ENCODE measurements at regions not wholly inside any gene's neighbourhood (a gene's known extent, or its start where the extent isn't known, plus 50 kb on each side); places are given as distances from the start of the nearest gene placed in this dataset.
"Not testable (repeated sequence)": the region's sequence is repeated elsewhere in the genome, so short reads cannot be mapped to it uniquely, and the experiment has no call there.

DNA sequence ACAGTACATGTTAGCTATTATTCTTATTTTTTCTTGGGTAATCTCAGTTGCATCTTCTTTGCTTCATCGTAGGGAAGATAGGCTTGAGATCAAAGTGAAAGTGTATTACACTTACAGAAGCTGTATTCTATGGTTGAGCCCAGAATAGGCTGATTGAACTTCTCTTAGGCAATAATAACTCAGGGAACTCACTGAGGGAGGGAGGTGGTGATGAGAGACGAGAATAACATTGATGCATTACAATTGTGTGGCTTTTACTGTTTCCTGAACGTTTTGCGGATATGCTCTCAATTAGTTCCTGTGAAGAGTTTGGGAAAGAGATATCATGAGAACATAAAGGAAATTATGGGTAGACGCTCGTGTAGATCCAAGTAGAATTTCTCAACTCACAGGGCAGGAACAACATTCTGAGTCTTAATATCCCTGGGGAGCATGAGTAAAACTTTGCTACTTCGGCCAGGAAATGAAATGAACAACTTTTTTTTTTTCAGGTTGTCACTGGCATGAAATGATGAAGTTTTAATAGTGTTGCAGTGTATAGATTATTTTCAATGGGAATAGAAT is 302.2 kb downstream of the TUSC7 start:
- no peak for DNase-seq (ENCODE audit: low read depth in 1 of 2, low spot score in 2 of 2)
- Histone ChIP-seq H3K9me3 (replicated peaks) (no peaks in the 10 kb centered on the region), H3K27ac (no peak overlapping the region), H3K27me3 (replicated peaks) (no peaks in the 10 kb centered on the region), H3K36me3 (no peaks in the 10 kb centered on the region), H3K4me3 (no peak overlapping the region), H3K4me1 (replicated peaks) (no peaks in the 10 kb centered on the region)

DNA sequence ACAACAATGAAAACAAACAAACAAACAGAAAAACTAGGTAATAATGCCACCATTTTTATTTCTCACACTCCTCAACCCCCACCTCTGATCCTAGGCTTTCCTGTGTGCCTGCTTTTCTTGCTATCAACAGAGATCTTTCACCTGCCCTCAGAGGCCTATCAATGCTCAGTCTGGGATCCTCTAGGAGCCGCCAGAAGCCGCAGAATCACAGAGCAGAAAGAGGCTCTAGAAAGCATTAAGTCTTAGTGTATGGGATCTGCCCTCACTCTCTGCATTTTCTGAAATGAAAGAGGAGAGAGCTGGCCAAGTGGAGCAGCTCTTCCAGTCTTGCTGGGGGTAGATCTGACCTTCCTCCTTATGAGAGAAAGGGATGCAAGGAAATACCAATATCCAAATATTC is 306.8 kb downstream of the TUSC7 start:
- Histone ChIP-seq H3K36me3 (no peaks in the 10 kb centered on the region), H3K4me3 (no peak overlapping the region), H3K9me3 (replicated peaks) (no peaks in the 10 kb centered on the region), H3K4me1 (replicated peaks) (no peaks in the 10 kb centered on the region), H3K27me3 (replicated peaks) (no peaks in the 10 kb centered on the region), H3K27ac (no peak overlapping the region)
- DNase-seq (ENCODE audit: low read depth in 1 of 2, low spot score in 2 of 2): no peak

DNA sequence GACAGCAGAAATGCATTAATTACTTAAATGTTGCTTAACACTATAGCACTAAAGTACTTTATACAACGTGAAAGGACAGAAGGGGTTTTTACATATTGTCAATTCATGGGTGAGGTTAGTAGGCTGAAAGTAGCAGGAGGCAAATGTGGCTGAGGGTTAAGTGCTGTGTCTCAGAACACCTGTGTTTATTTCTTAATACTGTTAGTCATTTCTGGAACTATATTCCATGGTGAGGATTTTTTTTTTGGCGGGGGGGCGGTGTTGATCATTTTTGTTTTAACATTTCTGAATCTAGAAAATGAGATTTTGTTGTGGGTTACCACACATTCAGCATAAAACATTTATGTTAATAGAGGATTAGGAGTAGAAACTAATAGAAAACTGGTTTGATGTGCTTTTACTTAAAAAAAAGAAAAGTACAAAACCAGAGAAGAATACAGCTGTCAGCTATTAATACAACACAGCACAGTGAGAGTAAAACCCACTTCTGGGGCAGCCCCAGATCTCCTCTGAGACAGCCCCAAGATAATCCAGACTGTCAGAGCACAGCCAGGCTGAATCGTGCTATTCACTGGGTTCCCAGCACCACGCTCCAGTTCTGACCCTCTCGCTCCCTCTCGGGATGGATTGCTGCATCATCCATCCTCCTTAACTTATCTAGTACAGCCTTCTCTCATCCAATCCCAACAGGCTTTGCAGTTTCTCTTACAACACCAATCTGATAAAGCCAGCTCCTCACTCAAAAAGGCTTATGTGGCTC is 307.7 kb downstream of the TUSC7 start:
- DNase-seq (ENCODE audit: low read depth in 1 of 2, low spot score in 2 of 2): no peak
- H3K36me3 ChIP-seq: no peaks in the 10 kb centered on the region
- H3K9me3 ChIP-seq (replicated peaks): no peaks in the 10 kb centered on the region
- H3K27ac ChIP-seq: no peak overlapping the region
- no peaks in the 10 kb centered on the region for H3K4me1 ChIP-seq (replicated peaks)
- no peak overlapping the region for H3K4me3 ChIP-seq
- no peaks in the 10 kb centered on the region for H3K27me3 ChIP-seq (replicated peaks)

DNA sequence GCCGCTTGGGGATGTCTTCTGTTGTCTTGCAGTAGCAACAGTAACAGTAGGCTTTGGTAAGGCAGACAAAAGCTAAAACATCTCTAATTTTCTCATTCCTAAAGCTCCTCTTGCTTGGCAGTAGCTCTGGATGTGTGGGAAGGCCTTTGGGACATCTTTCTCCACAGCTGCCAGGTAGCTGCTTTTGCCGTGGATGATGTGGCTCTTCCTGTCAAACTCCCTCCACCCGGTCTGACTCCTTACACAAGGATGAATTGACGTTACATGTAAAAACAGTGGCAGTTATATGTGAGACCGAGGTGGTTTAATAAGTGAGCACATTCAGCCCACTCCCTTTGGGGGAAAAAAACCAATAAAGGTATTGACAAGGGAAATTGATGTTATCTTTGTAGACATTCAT is 309.1 kb downstream of the TUSC7 start:
- DNase-seq (ENCODE audit: low read depth in 1 of 2, low spot score in 2 of 2): no peak
- H3K27me3 ChIP-seq (replicated peaks): no peaks in the 10 kb centered on the region
- H3K4me3 ChIP-seq: no peak overlapping the region
- no peak overlapping the region for H3K27ac ChIP-seq
- H3K9me3 ChIP-seq (replicated peaks): no peaks in the 10 kb centered on the region
- no peaks in the 10 kb centered on the region for H3K4me1 ChIP-seq (replicated peaks)
- no peaks in the 10 kb centered on the region for H3K36me3 ChIP-seq

DNA sequence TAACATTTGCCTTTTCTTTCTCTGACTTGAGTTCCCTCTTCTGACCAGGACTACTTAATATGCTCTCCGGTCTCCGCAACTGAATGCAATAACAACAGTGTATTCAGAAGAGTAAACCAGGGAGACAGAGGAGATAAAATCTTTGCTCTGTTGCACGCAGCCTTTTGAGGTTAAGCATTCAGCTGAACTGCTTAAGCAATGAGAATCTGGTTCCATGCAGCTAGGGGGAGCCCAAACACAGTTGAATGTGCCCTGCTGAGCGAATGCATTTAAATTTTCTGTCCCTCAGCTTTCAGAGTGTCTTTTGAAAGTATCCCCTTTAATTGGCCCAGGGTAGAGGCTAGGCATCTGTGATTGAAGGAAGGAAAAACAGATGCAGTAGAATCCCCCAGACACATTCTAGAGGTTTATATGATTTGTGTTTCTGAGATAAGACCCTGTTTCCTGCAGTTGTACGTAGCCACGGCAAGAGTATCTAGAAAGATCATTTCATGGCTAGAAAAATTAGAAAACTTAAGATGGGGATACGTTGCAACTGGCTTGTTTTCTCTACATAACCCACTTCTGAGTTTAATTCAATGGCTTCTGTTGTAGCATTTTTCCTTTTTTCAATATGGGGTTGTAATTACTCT is 309.6 kb downstream of the TUSC7 start:
- no peak overlapping the region for H3K27ac ChIP-seq
- DNase-seq (ENCODE audit: low read depth in 1 of 2, low spot score in 2 of 2): peak; percentile 39 to 50
- H3K9me3 ChIP-seq (replicated peaks): no peaks in the 10 kb centered on the region
- H3K4me3 ChIP-seq: no peak overlapping the region
- H3K36me3 ChIP-seq: no peaks in the 10 kb centered on the region
- H3K27me3 ChIP-seq (replicated peaks): no peaks in the 10 kb centered on the region
- H3K4me1 ChIP-seq (replicated peaks): no peaks in the 10 kb centered on the region

DNA sequence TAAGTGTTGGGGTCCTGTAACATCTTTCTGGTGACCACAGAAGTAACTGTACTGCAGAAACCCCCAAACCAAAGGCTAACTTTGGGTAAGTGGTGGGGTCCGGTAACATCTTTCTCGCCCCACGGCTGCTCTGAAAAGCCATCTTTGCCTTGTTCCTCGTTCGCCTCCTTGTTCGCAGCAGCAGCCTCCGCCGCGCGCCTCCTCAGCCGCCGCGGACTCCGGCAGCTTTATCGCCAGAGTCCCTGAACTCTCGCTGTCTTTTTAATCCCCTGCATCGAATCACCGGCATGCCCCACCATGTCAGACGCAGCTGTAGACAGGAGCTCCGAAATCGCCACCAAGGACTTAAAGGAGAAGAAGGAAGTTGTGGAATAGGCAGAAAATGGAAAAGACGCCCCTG is 316.8 kb downstream of the TUSC7 start:
- Histone ChIP-seq H3K4me3 (no peak overlapping the region), H3K27me3 (replicated peaks) (no peaks in the 10 kb centered on the region), H3K36me3 (no peaks in the 10 kb centered on the region), H3K27ac (no peak overlapping the region), H3K4me1 (replicated peaks) (no peaks in the 10 kb centered on the region), H3K9me3 (replicated peaks) (no peaks in the 10 kb centered on the region)
- DNase-seq (ENCODE audit: low read depth in 1 of 2, low spot score in 2 of 2): no peak

DNA sequence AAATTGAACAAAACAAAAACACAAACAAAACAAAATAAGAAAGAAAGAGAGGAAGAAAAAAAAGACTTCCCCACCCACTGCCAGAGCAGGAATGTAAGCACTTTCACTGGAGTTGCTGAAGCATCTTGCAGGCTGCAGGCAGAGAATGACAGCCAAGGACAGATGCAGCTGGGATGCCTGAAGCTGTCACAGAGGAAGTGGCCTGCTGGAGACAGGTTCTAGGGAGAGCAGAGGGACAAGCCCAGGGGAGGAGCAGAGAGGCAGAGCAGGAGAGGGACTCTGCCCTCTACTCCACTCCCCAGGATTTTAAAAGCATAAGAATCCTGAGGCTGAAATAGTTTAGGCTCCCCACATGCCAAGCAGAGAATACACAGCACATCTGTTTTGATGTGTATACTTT is 326.2 kb downstream of the TUSC7 start:
- DNase-seq (ENCODE audit: low read depth in 1 of 2, low spot score in 2 of 2): peak in 1 of 2 experiments; percentile 19
- Histone ChIP-seq H3K4me3 (no peak overlapping the region), H3K27ac (peak overlapping the region; percentile 47)

DNA sequence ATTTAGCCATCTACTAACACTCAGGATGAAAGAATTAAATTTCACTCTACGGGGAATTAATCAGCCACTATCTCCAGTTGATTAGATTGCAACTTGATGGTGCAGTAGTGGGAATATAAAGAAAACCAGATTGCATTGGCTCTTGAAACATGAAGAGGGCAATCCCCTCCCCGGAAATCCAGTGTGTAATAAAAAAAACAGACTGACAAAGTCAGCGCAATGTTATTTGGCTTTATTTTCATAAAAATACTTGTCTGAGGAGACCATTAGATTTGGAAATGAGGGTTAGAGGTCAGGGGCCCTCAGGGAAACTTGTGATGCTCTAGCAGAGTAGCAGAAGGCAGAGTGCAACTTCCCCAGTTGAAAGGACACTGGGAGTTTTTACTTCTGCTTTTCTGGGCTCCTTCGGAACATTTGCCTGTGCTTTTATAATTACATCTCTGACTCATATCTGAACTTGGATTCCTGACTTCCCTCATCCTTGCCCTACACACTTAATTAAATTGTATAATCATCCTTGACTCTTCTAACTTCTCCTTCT is 326.8 kb downstream of the TUSC7 start:
- peak in 1 of 2 experiments; percentile 52 for DNase-seq (ENCODE audit: low read depth in 1 of 2, low spot score in 2 of 2)
- Histone ChIP-seq H3K4me3 (no peak overlapping the region), H3K4me1 (replicated peaks) (peaks cover 19% of the 10 kb centered on the region), H3K27me3 (replicated peaks) (no peaks in the 10 kb centered on the region), H3K9me3 (replicated peaks) (no peaks in the 10 kb centered on the region), H3K36me3 (no peaks in the 10 kb centered on the region), H3K27ac (peak overlapping the region; percentile 47)

More for the DNA sequence above, 326.2 kb downstream of the TUSC7 start:
- Histone ChIP-seq H3K9me3 (replicated peaks) (no peaks in the 10 kb centered on the region), H3K27me3 (replicated peaks) (no peaks in the 10 kb centered on the region), H3K4me1 (replicated peaks) (peaks cover 19% of the 10 kb centered on the region), H3K36me3 (no peaks in the 10 kb centered on the region)

DNA sequence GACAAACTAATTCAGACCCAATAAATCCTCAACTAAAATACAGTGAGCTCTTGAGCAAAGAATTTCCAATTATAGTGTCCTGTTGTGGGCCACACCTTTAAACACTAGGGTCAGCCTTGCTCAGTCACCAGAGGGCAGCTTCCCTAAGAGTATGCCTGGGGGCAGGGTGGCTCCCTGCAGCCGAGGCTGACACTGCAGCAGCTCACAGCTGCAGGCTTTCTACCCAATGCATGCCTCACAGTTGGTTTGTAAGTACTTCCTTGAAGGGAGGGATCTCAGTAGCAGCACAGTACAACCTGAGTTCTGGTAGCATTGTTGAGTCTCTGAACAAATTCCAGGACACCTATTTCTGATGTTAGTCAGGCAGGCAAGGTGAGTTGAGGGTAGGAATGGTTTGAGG is 335.6 kb downstream of the TUSC7 start:
- Histone ChIP-seq H3K9me3 (replicated peaks) (no peaks in the 10 kb centered on the region), H3K4me3 (no peak overlapping the region), H3K27me3 (replicated peaks) (no peaks in the 10 kb centered on the region), H3K36me3 (no peaks in the 10 kb centered on the region), H3K27ac (no peak overlapping the region), H3K4me1 (replicated peaks) (no peaks in the 10 kb centered on the region)
- no peak for DNase-seq (ENCODE audit: low read depth in 1 of 2, low spot score in 2 of 2)

DNA sequence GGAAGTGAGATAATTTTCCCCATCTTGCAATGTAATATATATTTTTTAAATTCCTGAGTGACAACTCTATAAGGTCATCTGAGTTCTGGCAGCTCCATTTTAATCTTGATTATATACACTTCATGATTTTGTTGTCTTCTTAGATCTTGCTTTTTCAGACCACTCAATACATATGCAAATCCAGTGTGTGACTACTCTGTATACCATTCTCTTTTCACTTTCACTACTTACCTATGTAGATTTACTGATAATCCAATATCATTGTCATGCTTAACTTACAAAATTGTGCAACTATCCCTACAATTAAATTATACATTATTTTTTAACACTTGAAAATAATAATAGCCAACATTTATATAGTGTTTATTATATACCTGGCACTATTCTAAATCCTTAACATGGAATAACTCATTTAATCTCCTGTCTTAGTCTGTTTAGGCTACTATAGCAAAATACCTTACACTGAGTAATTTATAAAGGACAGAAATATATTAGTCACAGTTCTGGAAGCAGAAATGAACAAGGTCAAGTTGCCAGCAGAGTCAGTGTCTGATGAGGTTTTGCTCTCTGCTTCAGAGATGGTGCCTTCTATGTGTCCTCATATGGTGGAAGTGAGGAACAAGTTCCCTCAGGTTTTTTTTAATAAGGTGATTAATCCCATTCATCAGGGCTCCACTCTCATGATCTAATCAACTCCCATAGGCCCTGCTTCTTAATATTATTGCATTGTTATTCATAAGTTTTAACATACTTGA is 338.5 kb downstream of the TUSC7 start:
- no peak overlapping the region for H3K4me3 ChIP-seq
- H3K36me3 ChIP-seq: no peaks in the 10 kb centered on the region
- H3K27me3 ChIP-seq (replicated peaks): no peaks in the 10 kb centered on the region
- H3K9me3 ChIP-seq (replicated peaks): no peaks in the 10 kb centered on the region
- no peaks in the 10 kb centered on the region; the same call in 1 of the 2 replicates for H3K4me1 ChIP-seq (replicated peaks)
- no peak overlapping the region for H3K27ac ChIP-seq
- no peak for DNase-seq (ENCODE audit: low read depth in 1 of 2, low spot score in 2 of 2)

DNA sequence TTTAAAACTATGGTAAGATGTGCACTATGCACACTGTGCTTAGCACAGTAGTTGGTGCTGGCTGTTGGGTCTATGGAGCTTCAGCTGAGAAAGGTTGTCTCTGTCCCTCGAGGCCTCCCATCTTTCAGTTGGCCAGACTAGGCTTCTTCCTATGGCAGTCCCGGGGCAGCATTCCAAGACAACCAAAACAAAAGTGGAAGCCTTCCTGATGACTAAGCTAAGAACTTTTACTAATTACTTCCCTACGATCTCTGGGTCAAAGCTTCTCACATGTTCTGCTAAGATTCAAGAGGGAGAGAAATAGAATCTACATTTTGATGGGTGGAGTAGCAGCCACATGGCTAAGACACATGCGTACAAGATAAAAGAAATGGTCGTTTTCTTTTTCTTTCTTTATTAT is 342.8 kb downstream of the TUSC7 start:
- Histone ChIP-seq H3K9me3 (replicated peaks) (no peaks in the 10 kb centered on the region), H3K36me3 (no peaks in the 10 kb centered on the region), H3K27ac (no peak overlapping the region), H3K27me3 (replicated peaks) (no peaks in the 10 kb centered on the region), H3K4me1 (replicated peaks) (no peaks in the 10 kb centered on the region; the same call in none of the 2 replicates), H3K4me3 (no peak overlapping the region)
- no peak for DNase-seq (ENCODE audit: low read depth in 1 of 2, low spot score in 2 of 2)

DNA sequence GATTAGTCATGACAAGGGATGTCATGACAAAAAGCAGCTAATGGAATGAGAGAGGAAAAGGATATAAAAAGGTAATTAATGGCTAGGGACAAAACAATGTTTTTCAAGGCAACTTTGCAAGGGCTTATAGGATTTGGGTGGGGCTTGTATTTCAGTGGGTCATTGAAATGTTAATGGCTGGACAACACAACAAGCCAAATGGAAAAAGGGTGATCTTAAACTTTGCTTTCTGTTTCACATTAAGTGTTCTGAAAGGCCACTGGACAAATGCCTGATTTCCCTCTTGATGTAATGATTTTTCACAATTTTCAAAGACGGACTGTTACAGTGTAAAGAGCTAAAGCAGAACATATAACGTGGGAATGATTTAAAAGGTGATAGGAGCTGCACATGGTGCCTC is 345.0 kb downstream of the TUSC7 start:
- DNase-seq (ENCODE audit: low read depth in 1 of 2, low spot score in 2 of 2): no peak
- Histone ChIP-seq H3K4me1 (replicated peaks) (peaks cover 3% of the 10 kb centered on the region), H3K27me3 (replicated peaks) (no peaks in the 10 kb centered on the region)

DNA sequence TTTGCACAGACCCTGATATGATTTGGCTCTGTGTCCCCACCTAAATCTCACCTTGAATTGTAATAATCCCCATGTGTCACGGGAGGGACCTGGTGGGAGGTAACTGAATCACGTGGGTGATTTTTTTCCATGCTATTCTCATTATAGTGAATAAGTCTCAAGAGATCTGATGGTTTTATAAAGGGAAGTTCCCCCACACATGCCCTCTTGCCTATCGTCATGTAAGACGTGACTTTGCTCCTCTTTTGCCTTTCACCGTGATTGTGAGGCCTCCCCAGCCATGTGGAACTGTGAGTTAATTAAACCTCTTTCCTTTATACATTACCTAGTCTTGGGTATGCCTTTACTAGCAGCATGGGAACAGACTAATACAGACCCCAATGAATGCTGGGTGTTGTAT is 347.4 kb downstream of the TUSC7 start:
- not testable (repeated sequence) for H3K27ac ChIP-seq; H3K4me1 ChIP-seq (replicated peaks); H3K36me3 ChIP-seq; DNase-seq (ENCODE audit: low read depth in 1 of 2, low spot score in 2 of 2); H3K9me3 ChIP-seq (replicated peaks); H3K27me3 ChIP-seq (replicated peaks); H3K4me3 ChIP-seq

More for the DNA sequence above, 345.0 kb downstream of the TUSC7 start:
- no peaks in the 10 kb centered on the region for H3K9me3 ChIP-seq (replicated peaks)
- no peak overlapping the region for H3K27ac ChIP-seq
- no peaks in the 10 kb centered on the region for H3K36me3 ChIP-seq
- H3K4me3 ChIP-seq: no peak overlapping the region
